ENCODE measurements at regions not wholly inside any gene's neighbourhood (a gene's known extent, or its start where the extent isn't known, plus 50 kb on each side); places are given as distances from the start of the nearest gene placed in this dataset.

DNA sequence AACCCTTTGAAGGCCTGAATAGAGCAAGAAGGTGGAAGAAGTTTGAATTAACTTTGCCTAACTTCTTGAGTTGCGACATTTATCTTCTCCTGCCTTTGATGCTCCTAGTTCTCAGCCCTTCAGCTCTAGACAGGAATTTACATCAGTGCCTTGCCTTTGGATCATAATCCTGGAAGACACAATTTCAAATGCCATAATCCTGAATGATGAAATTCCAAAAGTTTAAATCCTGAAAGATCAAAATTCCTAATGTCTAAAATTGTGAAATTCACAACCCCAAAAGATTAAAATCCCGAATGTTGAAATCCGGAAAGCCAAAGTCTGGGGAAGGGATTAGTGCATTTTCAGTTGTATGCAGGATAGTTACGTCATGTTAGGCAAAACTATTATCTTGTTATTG lies 166.6 kb upstream of the PDZRN3 start:
- TF ChIP-seq ZBTB7A (IDR thresholded peaks at IDR 0.05; ENCODE audit: low read depth) (no peak), TAF1 (IDR thresholded peaks at IDR 0.05; ENCODE audit: low read depth) (no peak), CEBPB (IDR thresholded peaks at IDR 0.05) (no peak), EGR1 (IDR thresholded peaks at IDR 0.05) (no peak), YY1 (IDR thresholded peaks at IDR 0.05; ENCODE audit: low read depth) (no peak), TCF12 (IDR thresholded peaks at IDR 0.05; ENCODE audit: low read depth) (no peak), NFIC (IDR thresholded peaks at IDR 0.05) (no peak), TEAD4 (IDR thresholded peaks at IDR 0.05) (no peak), FOXM1 (IDR thresholded peaks at IDR 0.05; ENCODE audit: borderline replicate concordance, low read depth) (no peak), CREB1 (IDR thresholded peaks at IDR 0.05; ENCODE audit: low read depth) (no peak), RAD21 (IDR thresholded peaks at IDR 0.05; ENCODE audit: low read depth) (no peak), EP300 (IDR thresholded peaks at IDR 0.05; ENCODE audit: borderline replicate concordance) (no peak)
- TF ChIP-seq, protein P1, sequence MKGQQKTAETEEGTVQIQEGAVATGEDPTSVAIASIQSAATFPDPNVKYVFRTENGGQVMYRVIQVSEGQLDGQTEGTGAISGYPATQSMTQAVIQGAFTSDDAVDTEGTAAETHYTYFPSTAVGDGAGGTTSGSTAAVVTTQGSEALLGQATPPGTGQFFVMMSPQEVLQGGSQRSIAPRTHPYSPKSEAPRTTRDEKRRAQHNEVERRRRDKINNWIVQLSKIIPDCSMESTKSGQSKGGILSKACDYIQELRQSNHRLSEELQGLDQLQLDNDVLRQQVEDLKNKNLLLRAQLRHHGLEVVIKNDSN (IDR thresholded peaks at IDR 0.05) = no peak
- TF ChIP-seq, protein P2, sequence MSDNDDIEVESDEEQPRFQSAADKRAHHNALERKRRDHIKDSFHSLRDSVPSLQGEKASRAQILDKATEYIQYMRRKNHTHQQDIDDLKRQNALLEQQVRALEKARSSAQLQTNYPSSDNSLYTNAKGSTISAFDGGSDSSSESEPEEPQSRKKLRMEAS (IDR thresholded peaks at IDR 0.05) = no peak
- TF ChIP-seq, protein P3, sequence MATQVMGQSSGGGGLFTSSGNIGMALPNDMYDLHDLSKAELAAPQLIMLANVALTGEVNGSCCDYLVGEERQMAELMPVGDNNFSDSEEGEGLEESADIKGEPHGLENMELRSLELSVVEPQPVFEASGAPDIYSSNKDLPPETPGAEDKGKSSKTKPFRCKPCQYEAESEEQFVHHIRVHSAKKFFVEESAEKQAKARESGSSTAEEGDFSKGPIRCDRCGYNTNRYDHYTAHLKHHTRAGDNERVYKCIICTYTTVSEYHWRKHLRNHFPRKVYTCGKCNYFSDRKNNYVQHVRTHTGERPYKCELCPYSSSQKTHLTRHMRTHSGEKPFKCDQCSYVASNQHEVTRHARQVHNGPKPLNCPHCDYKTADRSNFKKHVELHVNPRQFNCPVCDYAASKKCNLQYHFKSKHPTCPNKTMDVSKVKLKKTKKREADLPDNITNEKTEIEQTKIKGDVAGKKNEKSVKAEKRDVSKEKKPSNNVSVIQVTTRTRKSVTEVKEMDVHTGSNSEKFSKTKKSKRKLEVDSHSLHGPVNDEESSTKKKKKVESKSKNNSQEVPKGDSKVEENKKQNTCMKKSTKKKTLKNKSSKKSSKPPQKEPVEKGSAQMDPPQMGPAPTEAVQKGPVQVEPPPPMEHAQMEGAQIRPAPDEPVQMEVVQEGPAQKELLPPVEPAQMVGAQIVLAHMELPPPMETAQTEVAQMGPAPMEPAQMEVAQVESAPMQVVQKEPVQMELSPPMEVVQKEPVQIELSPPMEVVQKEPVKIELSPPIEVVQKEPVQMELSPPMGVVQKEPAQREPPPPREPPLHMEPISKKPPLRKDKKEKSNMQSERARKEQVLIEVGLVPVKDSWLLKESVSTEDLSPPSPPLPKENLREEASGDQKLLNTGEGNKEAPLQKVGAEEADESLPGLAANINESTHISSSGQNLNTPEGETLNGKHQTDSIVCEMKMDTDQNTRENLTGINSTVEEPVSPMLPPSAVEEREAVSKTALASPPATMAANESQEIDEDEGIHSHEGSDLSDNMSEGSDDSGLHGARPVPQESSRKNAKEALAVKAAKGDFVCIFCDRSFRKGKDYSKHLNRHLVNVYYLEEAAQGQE (IDR thresholded peaks at IDR 0.05; ENCODE audit: low read depth) = no peak

DNA sequence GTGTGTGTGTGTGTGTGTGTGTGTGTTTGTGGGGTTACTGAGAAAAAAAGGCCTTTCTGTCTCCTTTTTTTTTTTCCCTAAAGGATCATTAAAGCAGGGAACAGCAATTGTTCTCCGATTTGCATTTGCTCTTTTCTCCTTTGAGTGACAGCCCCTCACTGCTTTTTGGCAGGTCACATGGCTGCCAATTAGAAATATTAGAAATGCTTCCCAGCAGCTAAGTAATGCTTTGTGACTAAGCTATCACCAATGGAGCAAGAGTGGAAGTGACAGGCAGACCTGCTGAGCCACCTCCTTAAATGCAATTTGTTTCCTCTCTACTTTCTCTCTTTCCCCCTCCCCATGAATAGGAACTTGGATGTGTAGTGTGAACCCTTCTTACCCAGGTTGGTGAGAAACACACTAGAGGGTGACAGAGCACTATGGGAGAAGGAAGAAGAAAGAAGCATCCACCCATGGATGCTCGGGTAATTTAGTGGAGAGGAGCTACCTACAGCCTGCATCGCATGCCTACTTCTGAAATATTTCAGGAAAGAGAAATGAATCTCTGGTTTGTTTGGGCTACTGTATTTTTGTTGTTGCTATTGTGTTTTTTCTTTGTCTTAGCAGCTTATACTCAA lies 165.2 kb upstream of the PDZRN3 start:
- TF ChIP-seq EP300 (IDR thresholded peaks at IDR 0.05; ENCODE audit: borderline replicate concordance) = no peak
- TF ChIP-seq, protein P1 (IDR thresholded peaks at IDR 0.05) = no peak
- no peak for TF ChIP-seq NFIC (IDR thresholded peaks at IDR 0.05)
- TF ChIP-seq CEBPB (IDR thresholded peaks at IDR 0.05) = no peak
- TF ChIP-seq EGR1 (IDR thresholded peaks at IDR 0.05) = no peak
- TF ChIP-seq FOXM1 (IDR thresholded peaks at IDR 0.05; ENCODE audit: borderline replicate concordance, low read depth) = no peak
- TF ChIP-seq YY1 (IDR thresholded peaks at IDR 0.05; ENCODE audit: low read depth) = no peak
- TF ChIP-seq, protein P2 (IDR thresholded peaks at IDR 0.05) = no peak

DNA sequence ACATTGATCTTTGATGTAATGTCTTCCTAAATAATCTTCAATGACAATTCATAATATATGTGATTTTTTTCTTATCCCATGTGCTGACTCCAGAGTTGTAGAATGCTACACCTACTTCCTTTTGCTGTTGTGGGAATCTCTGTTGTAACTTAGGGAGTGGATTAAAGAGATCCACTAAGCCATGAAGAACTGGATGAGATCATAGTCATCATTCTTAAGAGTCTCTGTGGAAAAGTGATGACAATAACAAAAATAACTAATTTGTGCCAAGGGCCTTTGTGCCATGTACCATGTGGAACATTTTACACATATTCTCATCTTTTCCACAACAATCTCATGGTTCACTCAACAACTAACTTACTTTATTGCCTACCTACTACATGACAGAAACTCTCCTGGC lies 162.9 kb upstream of the PDZRN3 start:
- no peak for TF ChIP-seq CEBPB (IDR thresholded peaks at IDR 0.05)

DNA sequence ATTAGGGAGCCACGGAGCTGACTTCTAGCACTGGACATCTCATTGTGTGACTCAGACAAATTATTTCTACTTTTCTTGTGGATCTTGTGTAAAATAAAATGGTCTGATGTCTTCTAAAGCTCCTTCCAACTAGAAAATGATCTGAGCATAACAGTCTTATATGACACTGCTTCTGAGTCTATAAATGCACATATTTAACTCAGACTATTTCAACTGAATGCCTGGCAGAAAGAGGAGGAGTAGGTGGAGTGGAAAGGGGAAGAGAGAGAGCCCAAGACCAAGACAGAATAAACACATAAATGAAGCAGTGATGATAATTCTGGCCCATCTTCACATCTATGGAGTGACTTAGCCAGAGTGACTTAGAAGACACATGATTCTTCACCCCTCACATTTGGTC lies 162.3 kb upstream of the PDZRN3 start:
- TF ChIP-seq YY1 (IDR thresholded peaks at IDR 0.05; ENCODE audit: low read depth) (no peak), FOXM1 (IDR thresholded peaks at IDR 0.05; ENCODE audit: borderline replicate concordance, low read depth) (no peak), TAF1 (IDR thresholded peaks at IDR 0.05; ENCODE audit: low read depth) (no peak), ZBTB7A (IDR thresholded peaks at IDR 0.05; ENCODE audit: low read depth) (no peak), CEBPB (IDR thresholded peaks at IDR 0.05) (no peak), EP300 (IDR thresholded peaks at IDR 0.05; ENCODE audit: borderline replicate concordance) (no peak), CREB1 (IDR thresholded peaks at IDR 0.05; ENCODE audit: low read depth) (no peak), RAD21 (IDR thresholded peaks at IDR 0.05; ENCODE audit: low read depth) (no peak)
- TF ChIP-seq, protein P3 (IDR thresholded peaks at IDR 0.05; ENCODE audit: low read depth) = no peak

DNA sequence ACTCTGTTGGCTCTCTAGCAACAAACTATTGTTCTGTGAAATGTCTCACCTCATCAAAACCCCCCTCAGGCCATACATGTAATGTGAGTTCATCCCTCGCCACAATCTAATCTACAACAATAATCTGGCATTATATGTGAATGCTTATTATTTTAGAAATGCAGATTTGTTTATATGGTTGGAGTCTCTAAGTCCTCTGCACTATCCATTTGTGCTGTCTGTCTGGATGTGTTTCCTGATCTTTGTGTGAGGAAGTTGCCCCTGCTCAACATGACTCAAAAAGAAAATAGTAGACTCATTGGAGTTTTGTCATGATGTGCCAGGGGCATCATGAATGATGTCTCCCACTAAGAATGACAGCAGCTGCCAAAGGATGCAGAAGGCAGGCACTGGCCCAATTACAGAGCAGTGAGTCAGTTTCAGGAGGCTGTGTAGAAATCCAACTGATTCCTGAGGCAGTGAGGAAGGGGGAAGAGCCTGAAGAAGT lies 161.6 kb upstream of the PDZRN3 start:
- TF ChIP-seq NFIC (IDR thresholded peaks at IDR 0.05) = no peak
- TF ChIP-seq, protein P2 (IDR thresholded peaks at IDR 0.05) = no peak
- TF ChIP-seq TCF12 (IDR thresholded peaks at IDR 0.05; ENCODE audit: low read depth) = no peak
- TF ChIP-seq FOXM1 (IDR thresholded peaks at IDR 0.05; ENCODE audit: borderline replicate concordance, low read depth) = no peak
- TF ChIP-seq ZBTB7A (IDR thresholded peaks at IDR 0.05; ENCODE audit: low read depth) = no peak
- TF ChIP-seq EP300 (IDR thresholded peaks at IDR 0.05; ENCODE audit: borderline replicate concordance) = no peak
- TF ChIP-seq YY1 (IDR thresholded peaks at IDR 0.05; ENCODE audit: low read depth) = no peak
- TF ChIP-seq, protein P3 (IDR thresholded peaks at IDR 0.05; ENCODE audit: low read depth) = no peak
- no peak for TF ChIP-seq RAD21 (IDR thresholded peaks at IDR 0.05; ENCODE audit: low read depth)
- TF ChIP-seq CREB1 (IDR thresholded peaks at IDR 0.05; ENCODE audit: low read depth) = no peak
- no peak for TF ChIP-seq TEAD4 (IDR thresholded peaks at IDR 0.05)
- TF ChIP-seq EGR1 (IDR thresholded peaks at IDR 0.05) = no peak
- no peak for TF ChIP-seq CEBPB (IDR thresholded peaks at IDR 0.05)
- TF ChIP-seq, protein P1 (IDR thresholded peaks at IDR 0.05) = no peak
- TF ChIP-seq TAF1 (IDR thresholded peaks at IDR 0.05; ENCODE audit: low read depth) = no peak

Data from Ishikawa (cell line).